SIG-M5 treated with dmso at 0.1 percent for 504 hours (cell line): ENCODE measurements at regions not wholly inside any gene's neighbourhood (a gene's known extent, or its start where the extent isn't known, plus 50 kb on each side); places are given as distances from the start of the nearest gene placed in this dataset.
A peak's percentile ranks its signal among the peaks of the same experiment; 100 is the strongest.

ENCODE experiments used
- DNase-seq: peaks from one replicate; lab custom pipeline; 2025; ENCODE audit not compliant: unreplicated experiment; lab: John Stamatoyannopoulos, UW

DNA sequence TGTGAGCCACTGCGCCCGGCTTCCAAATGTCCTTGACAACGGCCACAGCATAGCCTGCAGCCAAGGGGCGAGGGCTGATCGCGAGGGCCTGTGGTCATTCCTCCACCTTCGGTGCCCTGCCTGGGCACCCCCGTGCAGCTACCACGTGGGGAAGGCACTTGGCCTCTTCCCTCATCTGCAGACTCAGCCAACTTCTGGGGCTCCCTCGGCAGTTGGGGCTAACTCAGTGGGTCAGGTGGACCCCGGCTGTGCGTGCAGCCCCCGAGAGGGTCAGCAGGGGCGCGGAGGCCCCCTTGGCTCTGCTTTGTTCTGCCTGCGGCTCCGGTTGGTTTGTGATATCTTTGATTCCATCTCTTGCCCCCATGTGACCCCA, 52.9 kb upstream of the BHLHE23 start:
- no peak for DNase-seq

DNA sequence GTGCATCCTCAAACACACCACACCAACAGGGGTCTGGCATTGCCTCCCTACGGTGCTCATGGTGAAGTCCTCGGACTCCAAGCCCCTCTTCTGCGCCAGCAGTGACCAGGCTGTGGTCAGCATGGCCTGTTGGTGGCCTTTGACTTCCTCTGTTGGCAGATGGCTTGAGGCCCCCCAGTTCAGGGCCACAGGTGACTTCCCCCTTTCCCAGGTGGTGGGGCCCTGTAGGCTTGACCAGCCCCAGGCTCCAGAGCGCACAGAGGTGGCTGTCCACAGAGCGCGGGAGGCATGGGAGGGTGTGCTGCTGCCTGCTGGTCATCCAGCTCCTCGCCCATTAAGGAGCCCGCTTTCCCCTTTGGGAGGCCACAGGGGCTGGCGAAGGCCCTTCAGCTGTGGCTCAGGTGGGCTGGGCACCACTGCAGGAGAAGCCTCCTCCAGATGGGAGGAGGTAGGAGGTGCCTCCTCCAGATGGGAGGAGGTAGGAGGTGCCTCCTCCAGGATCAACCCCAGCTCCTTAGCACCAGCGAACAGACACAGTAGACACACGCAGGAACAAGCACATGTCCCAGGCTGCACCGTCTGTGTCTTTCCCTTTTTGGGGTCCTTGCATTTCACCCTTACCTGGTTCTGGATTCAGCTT, 52.1 kb upstream of the BHLHE23 start:
- DNase-seq: no peak

DNA sequence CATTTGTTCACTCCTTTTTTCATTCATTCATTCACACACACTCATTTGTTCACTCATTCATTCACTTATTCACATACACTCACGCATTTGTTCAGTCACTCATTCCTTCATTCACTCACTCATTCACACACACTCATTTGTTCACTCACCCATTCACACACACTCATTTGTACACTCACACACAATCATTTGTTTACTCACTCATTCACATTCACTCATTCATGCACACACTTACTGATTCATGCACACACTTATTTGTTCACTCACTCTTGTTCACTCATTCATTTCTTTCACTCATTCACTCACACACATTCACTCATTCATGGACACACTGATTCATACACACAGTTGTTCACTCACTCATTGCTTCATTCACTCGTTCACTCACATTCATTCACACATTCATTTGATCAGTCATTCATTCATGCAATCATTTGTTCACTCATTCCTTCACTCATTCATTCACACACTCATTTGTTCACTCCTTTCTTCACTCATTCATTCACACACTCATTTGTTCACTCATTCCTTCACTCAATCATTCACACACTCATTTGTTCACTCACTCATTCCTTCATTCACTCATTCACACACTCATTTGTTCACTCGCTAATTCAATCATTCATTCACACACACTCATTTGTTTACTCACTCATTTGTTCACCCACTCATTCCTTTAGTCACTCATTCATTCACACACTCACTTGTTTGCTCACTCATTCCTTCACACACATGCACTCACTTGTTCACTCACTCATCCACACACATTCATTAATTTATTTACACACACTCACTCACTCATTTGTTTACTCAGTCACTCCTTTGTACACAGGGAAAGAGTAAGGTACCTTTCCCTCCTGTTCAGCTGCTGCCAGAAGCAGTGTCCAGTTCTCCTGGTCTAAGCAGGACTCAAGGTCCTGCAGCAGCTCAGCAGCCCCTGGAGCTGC, 50.7 kb upstream of the BHLHE23 start:
- no peak for DNase-seq

GRCh38 chr20:63056236-63057170, 49.7 kb upstream of the BHLHE23 start:
- peak; percentile 20 for DNase-seq
